Progenitor cell of endocrine pancreas (in vitro differentiated cells): ENCODE measurements at regions not wholly inside any gene's neighbourhood (a gene's known extent, or its start where the extent isn't known, plus 50 kb on each side); places are given as distances from the start of the nearest gene placed in this dataset.

Experiments
- DNase-seq: peaks from one replicate; pipeline ENCODE4 v3.0.0; 2021; ENCODE audit warnings: low spot score; ENCODE audit not compliant: unreplicated experiment
- H3K27ac Mint-ChIP-seq: 2 replicates; pipeline ENCODE4 v1.8.0; 2021; ENCODE audit warnings: mild to moderate bottlenecking, moderate library complexity, mixed read lengths
- H3K27me3 Mint-ChIP-seq: 2 replicates; pipeline ENCODE4 v1.8.0; 2021; ENCODE audit warnings: mixed read lengths
- H3K36me3 Mint-ChIP-seq: 2 replicates; pipeline ENCODE4 v1.8.0; 2022; ENCODE audit warnings: mixed read lengths; ENCODE audit not compliant: insufficient read depth
- H3K4me1 Mint-ChIP-seq: 2 replicates; pipeline ENCODE4 v1.8.0; 2021; ENCODE audit warnings: low read depth, mixed read lengths
- H3K4me3 Mint-ChIP-seq: 2 replicates; pipeline ENCODE4 v1.8.0; 2021; ENCODE audit warnings: low read depth, mild to moderate bottlenecking, moderate library complexity, mixed read lengths
- H3K9me3 Mint-ChIP-seq: 2 replicates; pipeline ENCODE4 v1.8.0; 2021; ENCODE audit warnings: low read depth, mixed read lengths
- TF ChIP-seq, protein P1 (sequence below): fragments of 200-600 bp; sonication (generic); IDR thresholded peaks from one replicate; pipeline ENCODE4 v1.5.0; 2021; ENCODE audit warnings: antibody characterized with exemption, mild to moderate bottlenecking; ENCODE audit not compliant: unreplicated experiment

DNA sequence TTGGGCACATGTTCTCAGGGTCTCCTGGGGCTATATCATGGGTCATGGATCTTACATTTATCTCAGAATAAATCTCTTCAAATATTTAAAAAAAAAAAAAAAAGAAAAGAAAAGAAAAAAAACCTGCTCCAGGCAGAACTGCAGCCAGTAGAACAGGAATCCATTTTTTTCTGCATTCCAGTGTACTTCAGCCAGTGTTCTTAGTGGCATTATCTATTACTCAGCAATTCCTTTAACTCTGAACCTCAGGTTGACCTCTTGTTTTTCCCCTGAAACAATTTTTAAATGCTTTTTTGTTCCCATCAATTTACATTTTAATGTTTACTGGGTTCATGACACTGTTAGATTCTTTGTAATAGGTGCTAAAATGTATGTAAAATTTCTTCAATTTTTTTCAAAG is 66.7 kb upstream of the STXBP6 start:
- Mint-ChIP-seq H3K27me3 (no peaks in the 10 kb centered on the region), H3K4me3 (no peak overlapping the region), H3K4me1 (peaks cover 9% of the 10 kb centered on the region), H3K36me3 (peaks cover 1% of the 10 kb centered on the region), H3K27ac (no peak overlapping the region), H3K9me3 (peaks cover 10% of the 10 kb centered on the region)
- DNase-seq = no peak
- TF ChIP-seq, protein P1, sequence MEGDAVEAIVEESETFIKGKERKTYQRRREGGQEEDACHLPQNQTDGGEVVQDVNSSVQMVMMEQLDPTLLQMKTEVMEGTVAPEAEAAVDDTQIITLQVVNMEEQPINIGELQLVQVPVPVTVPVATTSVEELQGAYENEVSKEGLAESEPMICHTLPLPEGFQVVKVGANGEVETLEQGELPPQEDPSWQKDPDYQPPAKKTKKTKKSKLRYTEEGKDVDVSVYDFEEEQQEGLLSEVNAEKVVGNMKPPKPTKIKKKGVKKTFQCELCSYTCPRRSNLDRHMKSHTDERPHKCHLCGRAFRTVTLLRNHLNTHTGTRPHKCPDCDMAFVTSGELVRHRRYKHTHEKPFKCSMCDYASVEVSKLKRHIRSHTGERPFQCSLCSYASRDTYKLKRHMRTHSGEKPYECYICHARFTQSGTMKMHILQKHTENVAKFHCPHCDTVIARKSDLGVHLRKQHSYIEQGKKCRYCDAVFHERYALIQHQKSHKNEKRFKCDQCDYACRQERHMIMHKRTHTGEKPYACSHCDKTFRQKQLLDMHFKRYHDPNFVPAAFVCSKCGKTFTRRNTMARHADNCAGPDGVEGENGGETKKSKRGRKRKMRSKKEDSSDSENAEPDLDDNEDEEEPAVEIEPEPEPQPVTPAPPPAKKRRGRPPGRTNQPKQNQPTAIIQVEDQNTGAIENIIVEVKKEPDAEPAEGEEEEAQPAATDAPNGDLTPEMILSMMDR = no peak

DNA sequence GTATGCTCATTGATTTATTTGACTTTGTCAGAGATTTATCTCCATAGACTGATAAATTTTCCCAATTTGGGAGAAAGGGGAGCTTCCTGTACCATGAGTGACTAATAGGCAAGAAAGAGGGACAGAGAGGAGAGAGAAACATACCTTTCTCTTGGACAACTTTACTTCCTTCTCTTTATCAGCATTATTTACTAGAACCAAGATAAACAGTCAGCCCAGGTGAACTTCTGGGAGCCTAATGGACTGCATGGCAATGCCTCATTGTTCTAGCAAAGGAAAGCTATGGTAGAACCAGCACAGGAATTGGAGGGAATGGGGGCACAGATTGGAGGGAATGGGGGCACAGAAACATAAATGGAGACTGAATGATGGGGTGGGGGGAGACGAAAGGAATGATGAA is 63.4 kb upstream of the STXBP6 start:
- DNase-seq = no peak
- H3K4me3 Mint-ChIP-seq = no peak overlapping the region
- H3K27me3 Mint-ChIP-seq = peaks cover 4% of the 10 kb centered on the region
- H3K9me3 Mint-ChIP-seq = peaks cover 10% of the 10 kb centered on the region
- H3K27ac Mint-ChIP-seq = no peak overlapping the region
- peaks cover 14% of the 10 kb centered on the region for H3K4me1 Mint-ChIP-seq
- H3K36me3 Mint-ChIP-seq = peaks cover 1% of the 10 kb centered on the region
- TF ChIP-seq, protein P1 = no peak

DNA sequence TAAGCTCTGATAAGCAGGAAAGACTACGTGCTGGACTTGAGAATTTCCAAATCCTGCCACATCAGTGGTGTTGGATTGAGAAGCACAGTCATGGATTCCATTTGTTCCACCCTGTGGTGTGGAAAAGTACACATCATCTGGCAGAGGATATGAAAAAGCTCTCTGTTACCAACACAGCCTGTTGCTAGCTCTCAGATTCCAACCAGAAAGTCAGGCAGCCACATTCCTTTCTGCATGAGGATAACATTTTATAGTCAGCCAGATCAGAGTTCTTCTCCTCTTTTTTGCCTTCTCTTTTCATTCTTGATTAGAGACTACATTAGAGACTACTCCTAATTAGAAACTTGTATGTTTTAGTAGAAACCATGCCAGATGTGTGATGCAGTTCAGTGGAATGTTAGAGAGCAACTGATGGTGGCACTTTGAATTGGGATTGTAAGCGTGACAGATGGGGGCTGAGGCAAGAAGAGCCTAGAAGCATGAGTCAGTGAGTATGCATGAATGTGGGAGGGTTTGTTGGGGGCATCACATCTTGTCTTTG is 61.2 kb upstream of the STXBP6 start:
- Mint-ChIP-seq H3K4me3 (no peak overlapping the region), H3K27ac (peak overlapping the region; percentile 0), H3K9me3 (peaks cover 13% of the 10 kb centered on the region), H3K27me3 (peaks cover 7% of the 10 kb centered on the region), H3K36me3 (peaks cover 1% of the 10 kb centered on the region), H3K4me1 (peaks cover 12% of the 10 kb centered on the region)
- no peak for DNase-seq
- TF ChIP-seq, protein P1 = no peak

DNA sequence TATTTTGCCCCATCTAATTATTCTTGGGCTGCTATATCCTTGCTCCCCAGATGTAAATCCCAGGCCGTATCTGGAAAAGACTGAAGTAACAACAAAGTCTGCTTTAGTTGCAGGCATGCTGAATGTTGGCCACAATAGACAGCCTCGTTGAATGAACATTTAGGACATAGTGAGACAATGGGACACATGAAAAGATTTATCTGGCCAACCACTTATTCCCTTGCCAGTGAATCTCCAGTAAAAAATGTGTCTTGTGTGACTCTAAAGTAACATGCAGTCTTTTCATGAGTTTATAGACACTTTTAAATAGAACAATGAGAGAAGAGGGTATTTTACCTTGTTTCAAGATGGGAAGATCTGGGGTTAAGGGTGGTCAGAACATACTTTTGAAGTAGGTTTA is 60.2 kb upstream of the STXBP6 start:
- peaks cover 11% of the 10 kb centered on the region for H3K9me3 Mint-ChIP-seq
- TF ChIP-seq, protein P1 = no peak
- peaks cover 14% of the 10 kb centered on the region for H3K27me3 Mint-ChIP-seq
- no peak for DNase-seq
- H3K4me1 Mint-ChIP-seq = peaks cover 12% of the 10 kb centered on the region
- no peak overlapping the region for H3K27ac Mint-ChIP-seq
- H3K4me3 Mint-ChIP-seq = no peak overlapping the region
- H3K36me3 Mint-ChIP-seq = peaks cover 1% of the 10 kb centered on the region

DNA sequence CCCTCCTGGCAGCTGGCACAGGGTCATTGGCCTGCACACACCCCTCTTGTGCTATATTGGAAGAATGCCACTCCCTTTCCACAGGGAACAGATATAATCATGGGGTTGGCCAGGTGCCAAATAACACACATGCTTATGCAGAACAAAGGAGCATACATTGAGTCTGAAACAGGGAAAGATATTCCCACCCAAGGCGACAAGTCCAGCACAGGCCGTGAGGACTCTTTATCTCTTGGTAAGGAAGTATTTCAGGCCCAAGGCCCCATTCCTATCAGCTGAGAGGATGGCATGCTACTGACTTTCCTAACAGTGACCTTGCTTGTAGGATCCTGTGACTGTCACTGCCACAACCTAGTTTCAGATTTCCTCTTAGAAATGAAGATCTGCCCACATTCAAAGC is 59.0 kb upstream of the STXBP6 start:
- peaks cover 12% of the 10 kb centered on the region for H3K4me1 Mint-ChIP-seq
- H3K9me3 Mint-ChIP-seq = peaks cover 7% of the 10 kb centered on the region
- TF ChIP-seq, protein P1 = no peak
- H3K27me3 Mint-ChIP-seq = peaks cover 14% of the 10 kb centered on the region
- DNase-seq = no peak
- no peak overlapping the region for H3K4me3 Mint-ChIP-seq
- H3K36me3 Mint-ChIP-seq = no peaks in the 10 kb centered on the region
- H3K27ac Mint-ChIP-seq = no peak overlapping the region
